Loucy (cell line): ENCODE measurements at regions not wholly inside any gene's neighbourhood (a gene's known extent, or its start where the extent isn't known, plus 50 kb on each side); places are given as distances from the start of the nearest gene placed in this dataset.

Experiments used
- H2AFZ ChIP-seq: fragments of 200-600 bp; sonication (generic); 2 replicates; pipeline ENCODE4 v1.6.0; 2016; ENCODE audit warnings: antibody characterized with exemption, mild to moderate bottlenecking, low read length, moderate library complexity
- H3F3A ChIP-seq: fragments of 200-600 bp; 2 replicates; pipeline ENCODE4 v1.6.0; 2016; ENCODE audit warnings: antibody characterized with exemption, low read depth, mild to moderate bottlenecking
- H3K27me3 ChIP-seq: fragments of 200-600 bp; sonication (generic); 2 replicates; pipeline ENCODE4 v1.6.1; 2014; ENCODE audit warnings: low read length, mild to moderate bottlenecking; ENCODE audit not compliant: insufficient read depth, poor library complexity, severe bottlenecking
- H3K36me3 ChIP-seq: fragments of 200-600 bp; sonication (generic); 2 replicates; pipeline ENCODE4 v1.6.1; 2016; ENCODE audit warnings: low read length; ENCODE audit not compliant: insufficient read depth
- H3K4me1 ChIP-seq: fragments of 200-600 bp; sonication (generic); 2 replicates; pipeline ENCODE4 v1.5.1; 2014; ENCODE audit warnings: low read length, mild to moderate bottlenecking; ENCODE audit not compliant: insufficient read depth, poor library complexity, severe bottlenecking
- H3K4me2 ChIP-seq: fragments of 200-600 bp; sonication (generic); 2 replicates; pipeline ENCODE4 v1.6.0; 2014; ENCODE audit warnings: antibody characterized with exemption, low read length, low read depth, mild to moderate bottlenecking; ENCODE audit not compliant: poor library complexity, severe bottlenecking
- H3K4me3 ChIP-seq: fragments of 200-600 bp; sonication (generic); 2 replicates; pipeline ENCODE4 v1.5.1; 2014; ENCODE audit warnings: low read length, mild to moderate bottlenecking, mixed read lengths; ENCODE audit not compliant: poor library complexity, severe bottlenecking
- H3K79me2 ChIP-seq: fragments of 200-600 bp; sonication (generic); 2 replicates; pipeline ENCODE4 v1.6.1; 2014; ENCODE audit warnings: low read length; ENCODE audit not compliant: insufficient read depth
- H3K9ac ChIP-seq: fragments of 200-600 bp; sonication (generic); 2 replicates; pipeline ENCODE4 v1.6.0; 2014; ENCODE audit warnings: mild to moderate bottlenecking, low read depth, low read length, moderate library complexity; ENCODE audit not compliant: poor library complexity, severe bottlenecking
- H3K9me2 ChIP-seq: fragments of 200-600 bp; sonication (generic); replicated peaks from 2 replicates; pipeline ENCODE4 v1.6.1; 2016; ENCODE audit warnings: low read depth, low read length, mixed read lengths
- H3K9me3 ChIP-seq: fragments of 200-600 bp; sonication (generic); 2 replicates; pipeline ENCODE4 v1.6.1; 2014; ENCODE audit warnings: mild to moderate bottlenecking, antibody characterized with exemption, low read length, low read depth; ENCODE audit not compliant: insufficient read depth
- H4K20me1 ChIP-seq: fragments of 200-600 bp; sonication (generic); 2 replicates; pipeline ENCODE4 v1.6.0; 2014; ENCODE audit warnings: antibody characterized with exemption, low read length, mild to moderate bottlenecking; ENCODE audit not compliant: insufficient read depth, poor library complexity, severe bottlenecking
- EZH2phosphoT487 ChIP-seq: fragments of 200-600 bp; IDR thresholded peaks from 2 replicates; pipeline ENCODE4 v1.6.1; 2018; ENCODE audit warnings: antibody characterized with exemption, mild to moderate bottlenecking, moderate library complexity, borderline replicate concordance
- TF ChIP-seq, protein P1 (sequence below): fragments of 200-600 bp; sonication (generic); conservative IDR thresholded peaks from 2 replicates; pipeline ENCODE4 v1.5.1; 2014; ENCODE audit warnings: mild to moderate bottlenecking, antibody characterized with exemption, low read length

DNA sequence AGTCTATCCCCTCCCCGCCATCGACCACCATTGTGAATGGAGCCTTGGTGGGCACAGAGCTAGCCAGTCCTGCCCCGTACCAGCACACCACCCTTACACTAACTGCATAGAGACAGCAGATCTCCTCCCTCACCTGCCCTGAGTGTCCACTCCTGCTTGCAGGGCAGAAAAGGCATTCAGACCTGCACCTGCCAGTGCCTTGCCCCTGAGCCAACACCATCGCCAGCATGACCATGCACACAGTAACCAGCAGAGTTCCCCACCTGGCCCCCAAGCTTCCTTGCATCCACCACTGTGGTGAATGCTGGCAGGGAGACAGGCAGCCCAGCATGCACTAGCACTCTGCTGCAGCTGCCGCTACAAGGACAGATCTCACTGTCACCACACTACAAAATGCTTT lies 397.1 kb downstream of the KLHL4 start:
- Histone ChIP-seq H3F3A (no peaks in the 10 kb centered on the region), H2AFZ (no peak overlapping the region), H3K36me3 (no peaks in the 10 kb centered on the region), H3K4me1 (no peaks in the 10 kb centered on the region), H4K20me1 (no peaks in the 10 kb centered on the region), H3K9me2 (no peaks in the 10 kb centered on the region), H3K27me3 (no peaks in the 10 kb centered on the region), H3K9ac (no peak overlapping the region), H3K4me3 (no peak overlapping the region), H3K9me3 (no peaks in the 10 kb centered on the region), H3K4me2 (no peak overlapping the region), H3K79me2 (no peaks in the 10 kb centered on the region)
- TF ChIP-seq, protein P1, sequence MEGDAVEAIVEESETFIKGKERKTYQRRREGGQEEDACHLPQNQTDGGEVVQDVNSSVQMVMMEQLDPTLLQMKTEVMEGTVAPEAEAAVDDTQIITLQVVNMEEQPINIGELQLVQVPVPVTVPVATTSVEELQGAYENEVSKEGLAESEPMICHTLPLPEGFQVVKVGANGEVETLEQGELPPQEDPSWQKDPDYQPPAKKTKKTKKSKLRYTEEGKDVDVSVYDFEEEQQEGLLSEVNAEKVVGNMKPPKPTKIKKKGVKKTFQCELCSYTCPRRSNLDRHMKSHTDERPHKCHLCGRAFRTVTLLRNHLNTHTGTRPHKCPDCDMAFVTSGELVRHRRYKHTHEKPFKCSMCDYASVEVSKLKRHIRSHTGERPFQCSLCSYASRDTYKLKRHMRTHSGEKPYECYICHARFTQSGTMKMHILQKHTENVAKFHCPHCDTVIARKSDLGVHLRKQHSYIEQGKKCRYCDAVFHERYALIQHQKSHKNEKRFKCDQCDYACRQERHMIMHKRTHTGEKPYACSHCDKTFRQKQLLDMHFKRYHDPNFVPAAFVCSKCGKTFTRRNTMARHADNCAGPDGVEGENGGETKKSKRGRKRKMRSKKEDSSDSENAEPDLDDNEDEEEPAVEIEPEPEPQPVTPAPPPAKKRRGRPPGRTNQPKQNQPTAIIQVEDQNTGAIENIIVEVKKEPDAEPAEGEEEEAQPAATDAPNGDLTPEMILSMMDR: no peak
- no peak for TF ChIP-seq EZH2phosphoT487

DNA sequence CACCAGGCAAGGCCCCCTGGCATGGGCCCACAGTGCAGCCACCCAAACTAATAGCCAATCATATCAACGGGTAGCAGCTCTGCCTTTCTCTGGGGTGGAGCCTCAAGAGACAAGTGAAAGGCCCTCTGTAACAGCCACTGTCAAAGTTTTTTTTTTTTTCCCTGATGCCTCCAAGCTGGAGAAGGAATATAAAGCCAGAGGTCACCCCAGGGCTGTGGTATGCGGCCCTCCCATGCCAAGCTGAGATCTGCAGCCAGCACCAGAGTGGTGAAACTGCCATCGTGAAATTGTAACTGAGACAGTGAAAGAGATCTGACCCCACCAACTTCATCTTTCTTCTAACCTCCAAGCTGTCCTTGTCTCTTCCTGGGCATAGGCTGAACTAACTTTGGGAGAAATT lies 407.0 kb downstream of the KLHL4 start:
- Histone ChIP-seq H3K4me2 (no peak overlapping the region), H3K9me2 (no peaks in the 10 kb centered on the region), H4K20me1 (no peaks in the 10 kb centered on the region), H3K9me3 (no peaks in the 10 kb centered on the region), H3K4me1 (no peaks in the 10 kb centered on the region), H3K27me3 (no peaks in the 10 kb centered on the region), H3K4me3 (no peak overlapping the region), H3K79me2 (no peaks in the 10 kb centered on the region), H3K36me3 (no peaks in the 10 kb centered on the region), H3K9ac (no peak overlapping the region), H3F3A (no peaks in the 10 kb centered on the region), H2AFZ (no peak overlapping the region)
- TF ChIP-seq, protein P1: no peak
- TF ChIP-seq EZH2phosphoT487: no peak

DNA sequence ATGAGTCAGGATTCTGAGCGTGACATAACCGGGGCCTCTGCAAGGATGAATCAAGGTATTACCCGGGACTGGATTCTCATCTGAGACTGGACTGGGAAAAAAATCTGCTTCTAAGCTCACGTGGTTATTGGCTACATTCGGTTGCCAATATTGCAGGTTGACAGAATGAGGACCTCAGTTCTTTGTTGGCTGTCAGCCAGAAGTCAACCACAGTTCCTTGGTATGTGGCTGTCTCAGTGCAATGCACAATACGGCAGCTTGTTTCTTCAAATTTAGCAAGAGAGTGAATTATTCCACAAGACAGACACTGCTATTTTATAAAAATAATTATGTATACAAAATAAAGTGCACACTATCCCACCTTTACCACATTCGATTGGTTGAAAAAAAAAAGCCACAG lies 424.2 kb downstream of the KLHL4 start:
- no peaks in the 10 kb centered on the region for H4K20me1 ChIP-seq
- H3K36me3 ChIP-seq: no peaks in the 10 kb centered on the region
- no peaks in the 10 kb centered on the region for H3K9me3 ChIP-seq
- H3K27me3 ChIP-seq: no peaks in the 10 kb centered on the region
- no peak overlapping the region for H2AFZ ChIP-seq
- TF ChIP-seq, protein P1: no peak
- TF ChIP-seq EZH2phosphoT487: no peak
- H3K4me3 ChIP-seq: no peak overlapping the region
- H3K4me1 ChIP-seq: no peaks in the 10 kb centered on the region
- H3K9ac ChIP-seq: no peak overlapping the region
- H3K9me2 ChIP-seq: no peaks in the 10 kb centered on the region
- no peak overlapping the region for H3K4me2 ChIP-seq
- H3K79me2 ChIP-seq: no peaks in the 10 kb centered on the region
- H3F3A ChIP-seq: no peaks in the 10 kb centered on the region
